HEK293T (cell line): ENCODE measurements at regions not wholly inside any gene's neighbourhood (a gene's known extent, or its start where the extent isn't known, plus 50 kb on each side); places are given as distances from the start of the nearest gene placed in this dataset.

Source experiments
- CTBP1 ChIP-seq: fragments of 450-650 bp; IDR thresholded peaks from 2 replicates; pipeline ENCODE4 v1.6.1; 2016; ENCODE audit warnings: borderline replicate concordance
- FOXK2 ChIP-seq: fragments of 450-650 bp; IDR thresholded peaks from 2 replicates; pipeline ENCODE4 v1.6.1; 2016; ENCODE audit warnings: mild to moderate bottlenecking
- HDGF ChIP-seq: fragments of 450-650 bp; IDR thresholded peaks from 2 replicates; pipeline ENCODE4 v1.6.1; 2017; ENCODE audit warnings: antibody characterized with exemption, borderline replicate concordance
- SP1 ChIP-seq: fragments of 450-650 bp; IDR thresholded peaks from 2 replicates; pipeline ENCODE4 v1.6.1; 2017
- SUZ12 ChIP-seq: fragments of 450-650 bp; IDR thresholded peaks from 2 replicates; pipeline ENCODE4 v1.6.1; 2016; ENCODE audit warnings: mild to moderate bottlenecking

DNA sequence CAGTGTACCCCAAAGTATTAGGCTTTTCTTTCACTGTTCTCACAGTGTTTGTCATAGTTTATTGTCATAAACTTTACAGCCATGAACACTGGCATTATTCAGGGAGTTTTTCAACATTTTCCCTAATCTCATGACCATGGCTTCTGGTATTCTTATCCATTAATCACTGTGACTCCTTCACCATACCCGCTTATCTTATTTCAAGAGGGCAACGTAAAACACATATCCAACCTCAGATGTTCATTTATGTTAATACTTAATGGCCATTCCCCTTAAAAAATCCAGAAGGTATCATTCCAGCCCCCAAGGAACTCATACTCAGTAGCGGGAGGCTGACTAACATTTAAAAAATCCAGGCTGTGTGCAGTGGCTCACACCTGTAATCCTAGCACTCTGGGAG, 78.5 kb upstream of the RGS4 start:
- TF ChIP-seq CTBP1 (no peak), SUZ12 (no peak), FOXK2 (no peak), SP1 (no peak), HDGF (no peak)
